LHCN-M2 (cell line): ENCODE measurements at regions not wholly inside any gene's neighbourhood (a gene's known extent, or its start where the extent isn't known, plus 50 kb on each side); places are given as distances from the start of the nearest gene placed in this dataset.

Source experiments
- DNase-seq: peaks from one replicate; pipeline ENCODE4 v3.0.0-alpha.2; 2012; ENCODE audit warnings: low read depth

- no peak for DNase-seq
These were observed 740.4 kb downstream of the TUSC7 start for GRCh38 chr3:117450026-117450425.

DNA sequence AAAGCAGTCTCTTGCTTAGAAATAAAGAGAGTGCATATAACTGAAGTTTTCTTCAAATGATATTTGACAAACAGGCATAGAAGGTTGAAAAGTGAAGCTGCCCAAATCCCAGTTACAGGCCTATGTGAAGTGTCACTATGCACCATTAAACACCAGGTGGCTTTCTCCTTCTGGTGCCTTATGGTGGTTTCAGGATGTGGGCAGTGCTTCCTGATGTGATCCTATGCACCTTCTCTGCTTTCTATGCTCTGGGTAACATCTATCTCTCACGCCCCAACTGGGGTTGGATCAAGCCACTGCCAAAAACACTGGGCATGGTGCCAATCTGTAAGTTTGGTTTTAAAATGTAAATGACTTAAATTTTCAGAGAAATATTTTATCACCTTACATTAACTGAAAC lies 744.7 kb downstream of the TUSC7 start:
- no peak for DNase-seq

GRCh38 chr3:117454908-117455307 lies 745.3 kb downstream of the TUSC7 start:
- no peak for DNase-seq

DNA sequence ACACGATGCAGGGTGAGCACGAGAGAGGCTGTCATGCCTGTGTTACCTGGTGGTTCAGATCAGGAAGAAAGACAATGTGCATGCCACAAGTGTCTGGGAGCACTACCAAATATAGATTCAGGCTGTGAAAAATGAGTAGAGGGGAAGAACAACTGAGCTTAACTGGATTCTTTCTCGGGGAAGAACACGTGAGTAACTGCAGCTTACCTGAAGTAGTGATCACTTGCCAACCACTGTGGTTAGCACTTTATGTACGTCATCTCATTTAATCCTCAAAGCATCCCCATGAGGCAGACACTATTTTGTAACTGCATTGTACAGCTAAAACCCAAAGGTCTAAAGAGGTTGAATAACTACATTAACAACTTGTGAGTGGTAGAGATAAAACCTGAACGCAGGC lies 746.2 kb downstream of the TUSC7 start:
- DNase-seq = no peak

DNA sequence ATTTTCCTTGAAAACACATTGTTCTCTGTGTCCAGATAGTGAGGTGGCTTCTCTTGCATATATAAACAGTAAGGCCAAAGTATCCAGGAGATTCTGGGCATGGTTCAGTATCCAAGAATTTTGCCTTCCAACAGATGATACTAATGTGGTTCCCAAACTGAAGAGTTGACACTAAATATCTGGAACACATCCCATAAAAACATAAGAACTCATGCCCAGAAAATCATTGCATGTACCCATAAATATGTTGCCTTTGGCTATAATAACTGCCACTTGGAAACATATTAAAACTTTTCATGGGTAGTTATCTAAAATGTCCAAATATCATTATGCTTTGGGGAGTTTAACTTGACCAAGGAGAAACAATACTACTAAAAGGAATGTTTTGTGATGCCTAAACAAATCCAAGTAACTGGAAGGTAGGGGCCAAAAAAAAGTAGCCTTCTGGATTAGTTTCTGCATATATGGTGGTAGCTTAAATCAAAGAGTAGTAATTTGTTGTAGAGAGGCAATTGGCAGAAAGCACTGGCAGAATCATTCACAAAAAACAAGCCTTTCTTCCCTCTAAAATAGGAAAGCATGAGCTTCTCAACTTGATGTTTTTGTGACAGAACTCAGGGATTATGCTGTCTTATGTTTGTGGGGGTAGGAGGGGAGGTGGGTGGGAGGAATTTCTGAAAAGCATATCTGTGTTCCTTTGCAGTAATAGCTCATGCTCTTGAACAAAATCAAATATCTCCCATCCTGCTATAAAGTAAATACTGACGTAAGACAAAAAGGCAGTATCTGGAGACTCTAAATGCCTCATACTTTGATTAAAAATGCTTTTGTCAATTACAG lies 753.9 kb downstream of the TUSC7 start:
- no peak for DNase-seq

DNA sequence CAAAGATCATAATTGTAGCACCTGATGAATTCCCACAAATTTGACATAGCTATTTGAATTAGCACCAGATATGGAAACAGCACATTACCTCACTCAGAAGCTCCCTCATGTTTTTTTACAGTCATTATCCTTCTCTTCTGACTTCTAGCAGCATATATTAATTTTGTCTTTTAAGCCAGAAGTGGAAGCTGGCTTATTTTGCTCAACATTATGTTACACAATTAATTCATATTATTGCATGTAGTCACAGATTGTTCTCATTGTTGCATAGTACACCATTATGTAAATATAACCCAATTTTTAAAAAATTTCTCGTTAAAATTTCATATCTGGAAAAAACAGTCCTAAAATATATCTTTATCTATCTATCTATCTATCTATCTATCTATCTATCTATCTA lies 762.3 kb downstream of the TUSC7 start:
- no peak for DNase-seq

DNA sequence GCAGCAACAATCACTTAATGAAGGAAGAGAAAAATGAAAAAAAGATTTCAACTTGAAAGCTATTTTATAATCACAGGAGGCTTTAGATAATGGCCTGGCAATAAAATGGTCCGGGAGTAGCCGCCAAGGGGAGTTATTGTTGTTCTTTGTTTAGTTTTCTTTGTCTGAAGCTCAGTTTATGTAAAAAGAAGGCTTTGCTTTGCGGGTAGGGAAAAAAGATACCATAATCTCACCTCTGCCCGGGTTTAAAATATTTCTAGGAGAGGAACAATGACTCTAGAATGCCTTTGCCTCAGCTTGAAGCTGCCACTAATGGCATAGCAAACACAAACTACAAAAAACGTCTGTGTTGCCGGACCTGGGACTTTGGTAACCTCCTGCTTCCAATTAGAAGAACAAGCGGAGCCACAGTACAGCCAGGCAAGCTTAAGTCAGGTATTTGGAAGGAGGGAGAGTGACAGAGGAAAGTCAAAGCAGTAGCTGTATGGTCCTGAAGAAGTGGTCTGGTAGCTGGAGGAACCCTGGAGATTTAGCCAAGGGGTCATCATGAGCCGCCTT lies 764.5 kb downstream of the TUSC7 start:
- DNase-seq = no peak

DNA sequence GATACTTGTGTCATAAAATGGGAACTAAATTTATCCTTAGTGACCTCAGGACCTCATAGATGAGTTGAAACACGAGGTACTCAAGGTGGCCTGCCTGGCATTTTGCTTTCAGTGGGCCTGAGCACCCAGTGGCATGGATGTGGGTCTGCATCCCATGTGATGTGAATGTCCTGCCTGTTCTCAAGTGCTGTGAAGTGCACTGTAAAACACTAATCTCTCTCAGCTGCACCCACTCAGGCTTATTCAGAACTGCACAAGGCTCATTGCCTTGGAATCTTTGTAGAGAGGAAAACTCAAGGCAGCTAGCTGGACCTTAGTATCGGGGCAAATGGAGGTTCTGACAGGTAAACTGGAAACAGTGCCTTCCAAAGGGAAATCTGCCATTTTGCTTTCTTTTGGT lies 767.0 kb downstream of the TUSC7 start:
- DNase-seq = no peak

- no peak for DNase-seq
These were observed 767.7 kb downstream of the TUSC7 start for GRCh38 chr3:117477214-117477755.

- no peak for DNase-seq
These were observed 769.5 kb downstream of the TUSC7 start for GRCh38 chr3:117479095-117479494.

DNA sequence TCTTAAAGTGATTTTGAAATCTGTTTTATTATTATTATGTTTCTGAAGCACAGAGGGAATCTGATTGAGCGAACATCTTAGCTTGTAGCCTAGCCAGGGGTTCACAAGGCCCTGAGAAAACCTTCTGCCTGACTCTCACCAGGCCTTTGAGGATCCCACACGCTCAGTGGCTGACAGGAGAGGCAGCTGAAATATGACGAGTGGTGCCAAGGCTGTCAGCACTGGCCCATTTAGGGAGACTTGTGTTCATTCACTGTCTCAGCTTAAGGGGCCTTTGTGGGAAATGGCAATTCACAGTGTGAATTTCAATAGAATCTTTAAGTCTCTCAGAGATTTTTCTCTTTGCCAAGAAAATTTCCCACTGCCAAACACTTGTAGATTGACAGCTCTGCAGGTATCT lies 770.9 kb downstream of the TUSC7 start:
- no peak for DNase-seq

- DNase-seq = no peak
These were observed 771.4 kb downstream of the TUSC7 start for GRCh38 chr3:117480972-117481371.

GRCh38 chr3:117483839-117484238 lies 774.3 kb downstream of the TUSC7 start:
- no peak for DNase-seq

GRCh38 chr3:117485841-117486240 lies 776.3 kb downstream of the TUSC7 start:
- DNase-seq = no peak

- DNase-seq = no peak
These were observed 777.4 kb downstream of the TUSC7 start for GRCh38 chr3:117486719-117487716.

GRCh38 chr3:117488983-117489382 lies 779.4 kb downstream of the TUSC7 start:
- no peak for DNase-seq

- no peak for DNase-seq
These were observed 780.1 kb downstream of the TUSC7 start for GRCh38 chr3:117489663-117490079.

DNA sequence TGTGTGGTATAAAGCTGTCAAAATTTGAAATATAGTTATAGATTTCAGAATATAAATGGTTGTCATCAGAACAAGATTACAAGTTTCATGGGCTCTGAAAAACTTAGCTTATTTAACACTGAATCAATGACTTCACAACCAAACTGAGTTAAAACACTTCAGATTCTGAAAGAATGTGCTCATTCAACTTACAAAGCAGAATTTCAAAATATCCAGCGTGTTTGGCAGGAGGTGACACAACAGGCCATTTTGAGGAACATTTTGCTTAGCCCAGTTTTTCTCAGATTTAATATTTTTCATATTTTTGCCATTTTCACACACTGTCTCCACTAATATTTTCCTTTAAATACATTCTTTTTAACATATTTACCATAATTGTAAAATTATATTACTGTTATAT lies 781.1 kb downstream of the TUSC7 start:
- DNase-seq = no peak

GRCh38 chr3:117495620-117496019 lies 786.0 kb downstream of the TUSC7 start:
- no peak for DNase-seq

DNA sequence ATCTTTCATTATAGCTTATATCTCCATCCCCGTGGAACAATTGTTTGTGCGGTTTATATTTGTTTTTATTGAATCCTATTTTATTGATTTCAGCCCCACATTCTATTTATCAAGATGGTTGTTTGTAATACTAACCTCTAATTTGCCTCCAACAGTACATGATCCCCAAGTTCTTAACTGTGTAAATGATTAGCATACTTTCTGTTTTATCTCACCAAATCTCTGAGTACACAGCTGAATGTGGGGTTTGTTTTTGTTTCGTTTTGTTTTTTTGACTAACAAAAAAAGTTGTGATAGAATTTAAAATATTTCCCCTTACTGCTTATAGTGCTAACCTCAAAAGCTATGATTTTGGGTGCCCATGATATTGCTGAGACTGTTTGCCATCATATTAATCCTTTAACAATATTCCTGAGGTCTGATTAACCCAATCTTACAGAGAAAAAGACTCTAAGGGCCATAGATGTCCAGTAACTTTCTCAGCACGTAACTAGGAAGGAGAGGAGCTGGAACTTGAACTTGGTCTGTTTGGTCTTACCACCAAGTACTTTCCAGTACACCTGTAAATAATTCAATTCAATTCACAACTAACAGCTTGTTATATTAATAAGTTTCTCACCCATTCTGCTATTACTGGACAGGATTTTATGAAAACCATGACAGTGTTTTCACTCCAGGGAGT lies 789.8 kb downstream of the TUSC7 start:
- no peak for DNase-seq

DNA sequence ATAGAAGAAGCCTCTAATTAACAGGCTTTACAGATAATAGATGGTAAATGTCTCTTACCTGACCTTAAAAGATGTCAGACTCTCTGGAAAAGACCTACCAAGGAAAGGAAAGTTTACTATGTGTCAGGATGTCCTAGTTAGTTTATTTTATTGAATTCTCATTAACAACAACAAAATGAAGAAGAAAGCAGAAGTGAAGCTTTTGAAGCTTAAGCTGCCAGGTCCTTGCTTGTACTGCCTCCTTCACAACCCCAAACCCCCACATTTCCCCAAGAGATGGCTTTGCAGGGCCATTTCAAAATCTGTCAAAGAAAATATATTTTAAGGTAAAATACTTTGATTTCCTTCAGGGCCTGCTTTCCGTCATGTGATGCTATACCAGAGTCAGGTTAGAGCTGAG lies 798.4 kb downstream of the TUSC7 start:
- no peak for DNase-seq
